ENCODE measurements at regions not wholly inside any gene's neighbourhood (a gene's known extent, or its start where the extent isn't known, plus 50 kb on each side); places are given as distances from the start of the nearest gene placed in this dataset.

- no CpG with 5 or more reads among the region's 6 CpGs for WGBS (ENCODE audit: extremely low coverage, insufficient read length, low lambda C conversion rate)
- no peak overlapping the region for H3K27ac Mint-ChIP-seq
- H4K8ac ChIP-seq (replicated peaks; ENCODE audit: insufficient read length, low read depth, low read length) = no peak overlapping the region
Observed at GRCh38 chr2:16000642-16001041, 60.3 kb downstream of the MYCN start.

More at GRCh38 chr2:16000642-16001041, 60.3 kb downstream of the MYCN start:
- no peak overlapping the region for H4K91ac ChIP-seq (ENCODE audit: insufficient read length, low read depth, low read length)
- H2BK15ac ChIP-seq (ENCODE audit: low read depth, low read length) = no peak overlapping the region
- H2BK12ac ChIP-seq (ENCODE audit: insufficient read length, low read depth, low read length) = no peak overlapping the region
- no peak overlapping the region for H3K4ac ChIP-seq (ENCODE audit: low read depth, low read length)
- H3K4me2 ChIP-seq (ENCODE audit: insufficient read depth, insufficient read length, low read length) = no peak overlapping the region
- Mint-ChIP-seq H3K27me3 (ENCODE audit: low read depth) (peaks cover 10% of the 10 kb centered on the region), H3K4me1 (peaks cover 6 to 12% of the 10 kb centered on the region in 2 experiments; a peak in 3 of 4 replicates), H3K36me3 (ENCODE audit: insufficient read depth in 1 of 3, low read depth in 3 of 3) (peaks cover 0 to 3% (median 0%) of the 10 kb centered on the region in 3 experiments; a peak in 2 of 7 replicates), H3K4me3 (no peak overlapping the region), H3K9me3 (peaks cover 3 to 7% of the 10 kb centered on the region in 2 experiments; a peak in 3 of 5 replicates)
- no peak for DNase-seq
- no peak overlapping the region for H2AK5ac ChIP-seq (ENCODE audit: insufficient read length, low read length)
- no peak overlapping the region for H3K14ac ChIP-seq (ENCODE audit: insufficient read depth, low read length)
- TF ChIP-seq, protein P1, sequence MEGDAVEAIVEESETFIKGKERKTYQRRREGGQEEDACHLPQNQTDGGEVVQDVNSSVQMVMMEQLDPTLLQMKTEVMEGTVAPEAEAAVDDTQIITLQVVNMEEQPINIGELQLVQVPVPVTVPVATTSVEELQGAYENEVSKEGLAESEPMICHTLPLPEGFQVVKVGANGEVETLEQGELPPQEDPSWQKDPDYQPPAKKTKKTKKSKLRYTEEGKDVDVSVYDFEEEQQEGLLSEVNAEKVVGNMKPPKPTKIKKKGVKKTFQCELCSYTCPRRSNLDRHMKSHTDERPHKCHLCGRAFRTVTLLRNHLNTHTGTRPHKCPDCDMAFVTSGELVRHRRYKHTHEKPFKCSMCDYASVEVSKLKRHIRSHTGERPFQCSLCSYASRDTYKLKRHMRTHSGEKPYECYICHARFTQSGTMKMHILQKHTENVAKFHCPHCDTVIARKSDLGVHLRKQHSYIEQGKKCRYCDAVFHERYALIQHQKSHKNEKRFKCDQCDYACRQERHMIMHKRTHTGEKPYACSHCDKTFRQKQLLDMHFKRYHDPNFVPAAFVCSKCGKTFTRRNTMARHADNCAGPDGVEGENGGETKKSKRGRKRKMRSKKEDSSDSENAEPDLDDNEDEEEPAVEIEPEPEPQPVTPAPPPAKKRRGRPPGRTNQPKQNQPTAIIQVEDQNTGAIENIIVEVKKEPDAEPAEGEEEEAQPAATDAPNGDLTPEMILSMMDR (conservative IDR thresholded peaks at IDR 0.05) = no peak
- H3K79me2 ChIP-seq (ENCODE audit: insufficient read depth, low read length) = no peaks in the 10 kb centered on the region
- H3K23ac ChIP-seq (ENCODE audit: insufficient read length, low read depth, low read length) = no peak overlapping the region
- H3K18ac ChIP-seq (ENCODE audit: insufficient read length, low read depth, low read length) = no peak overlapping the region
- H3K79me1 ChIP-seq (ENCODE audit: insufficient read depth, low read depth, low read length, poor library complexity, severe bottlenecking) = no peaks in the 10 kb centered on the region
- no peak overlapping the region for H3K27ac ChIP-seq (ENCODE audit: insufficient read length, low read depth, low read length)
- no peaks in the 10 kb centered on the region for H3K27me3 ChIP-seq (ENCODE audit: insufficient read depth, low read length)
- no peak overlapping the region for H3T11ph ChIP-seq (ENCODE audit: low read length)
- no peaks in the 10 kb centered on the region for H3K9me3 ChIP-seq (ENCODE audit: control insufficient read depth, low read depth, low read length)
- no peaks in the 10 kb centered on the region for H4K20me1 ChIP-seq (ENCODE audit: control insufficient read depth, insufficient read depth, insufficient read length)
- H2AFZ ChIP-seq (ENCODE audit: low read length) = no peak overlapping the region
- H3K4me1 ChIP-seq (ENCODE audit: insufficient read depth, low read length) = no peaks in the 10 kb centered on the region; the same call in 1 of the 2 replicates
- H3K23me2 ChIP-seq (ENCODE audit: insufficient read length, low read depth, low read length, poor library complexity, severe bottlenecking) = no peaks in the 10 kb centered on the region
- H4K5ac ChIP-seq (ENCODE audit: insufficient read length, low read depth, low read length) = no peak overlapping the region
- H2BK5ac ChIP-seq (ENCODE audit: insufficient read length, low read length) = no peak overlapping the region
- no peak overlapping the region for H2BK120ac ChIP-seq (ENCODE audit: low read depth, low read length, poor library complexity, severe bottlenecking)
- H2BK20ac ChIP-seq (ENCODE audit: low read depth, low read length, poor library complexity, severe bottlenecking) = no peak overlapping the region
- H3K56ac ChIP-seq (ENCODE audit: insufficient read length, low read depth, low read length) = no peak overlapping the region
- H3K9ac ChIP-seq (ENCODE audit: extremely low read depth, insufficient read length, low read length) = no peak overlapping the region

Data from H9 (cell line).